Stomach smooth muscle (tissue), 2 donors: ENCODE measurements at regions not wholly inside any gene's neighbourhood (a gene's known extent, or its start where the extent isn't known, plus 50 kb on each side); places are given as distances from the start of the nearest gene placed in this dataset.

ENCODE experiments used
- H3K27ac ChIP-seq: one replicate; pipeline ENCODE4 v1.7.0; 2013; ENCODE audit warnings: mild to moderate bottlenecking, low read length, inconsistent platforms
- H3K27me3 ChIP-seq, 2 donors: one replicate each; pipeline ENCODE4 v1.7.0; 2013; ENCODE audit warnings: low read length in 2 of 2; ENCODE audit not compliant: insufficient read depth in 2 of 2, control insufficient read depth in 1 of 2
- H3K36me3 ChIP-seq, 2 donors: one replicate each; pipeline ENCODE4 v1.7.0; 2013; ENCODE audit warnings: low read length in 2 of 2; ENCODE audit not compliant: control insufficient read depth in 2 of 2, insufficient read depth in 2 of 2
- H3K4me1 ChIP-seq: one replicate; pipeline ENCODE4 v1.7.0; 2013; ENCODE audit warnings: low read length; ENCODE audit not compliant: control insufficient read depth, insufficient read depth
- H3K4me3 ChIP-seq, 2 donors: one replicate each; pipeline ENCODE4 v1.7.0; 2013; ENCODE audit warnings: low read length in 2 of 2
- H3K9ac ChIP-seq, 2 donors: one replicate each; pipeline ENCODE4 v1.7.0; 2013; ENCODE audit warnings: low read length in 2 of 2, mild to moderate bottlenecking in 1 of 2
- H3K9me3 ChIP-seq, 2 donors: one replicate each; pipeline ENCODE4 v1.7.0; 2013; ENCODE audit warnings: low read length in 2 of 2; ENCODE audit not compliant: control insufficient read depth in 2 of 2
- donor health status: healthy.
- donor health status: Pancreatic carcinoma.

DNA sequence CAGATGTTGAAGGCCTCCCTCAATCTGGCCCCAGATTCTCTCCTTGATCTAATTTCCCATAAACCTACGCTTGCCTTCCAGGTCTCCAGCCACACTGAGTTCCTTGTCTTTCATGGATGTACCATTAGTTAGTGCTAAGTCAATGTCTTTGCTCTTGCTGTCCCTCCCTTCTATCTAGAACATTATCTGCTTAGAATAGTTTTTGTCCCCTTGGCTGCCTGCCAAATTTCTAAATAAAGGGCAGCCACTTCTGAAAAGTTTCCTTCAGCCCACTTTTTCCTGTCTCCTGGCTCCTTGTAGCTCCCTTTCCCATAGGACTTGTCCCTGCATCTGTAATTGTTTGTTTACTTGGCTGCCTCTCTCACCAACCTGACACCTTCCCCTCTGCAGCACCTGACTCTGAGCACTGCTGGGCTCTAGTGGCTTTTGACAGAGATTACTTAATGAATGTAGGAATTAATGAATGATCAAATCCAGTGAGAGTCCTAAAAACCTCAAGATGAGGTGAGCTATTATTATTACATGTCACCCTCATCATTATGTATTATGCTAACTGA, 58.3 kb downstream of the CXCL12 start:
- H3K9ac ChIP-seq = no peak overlapping the region
- no peaks in the 10 kb centered on the region for H3K36me3 ChIP-seq
- no peaks in the 10 kb centered on the region for H3K27me3 ChIP-seq
- no peaks in the 10 kb centered on the region for H3K9me3 ChIP-seq
- no peak overlapping the region for H3K27ac ChIP-seq
- H3K4me3 ChIP-seq = no peak overlapping the region
- peaks cover 7% of the 10 kb centered on the region for H3K4me1 ChIP-seq

DNA sequence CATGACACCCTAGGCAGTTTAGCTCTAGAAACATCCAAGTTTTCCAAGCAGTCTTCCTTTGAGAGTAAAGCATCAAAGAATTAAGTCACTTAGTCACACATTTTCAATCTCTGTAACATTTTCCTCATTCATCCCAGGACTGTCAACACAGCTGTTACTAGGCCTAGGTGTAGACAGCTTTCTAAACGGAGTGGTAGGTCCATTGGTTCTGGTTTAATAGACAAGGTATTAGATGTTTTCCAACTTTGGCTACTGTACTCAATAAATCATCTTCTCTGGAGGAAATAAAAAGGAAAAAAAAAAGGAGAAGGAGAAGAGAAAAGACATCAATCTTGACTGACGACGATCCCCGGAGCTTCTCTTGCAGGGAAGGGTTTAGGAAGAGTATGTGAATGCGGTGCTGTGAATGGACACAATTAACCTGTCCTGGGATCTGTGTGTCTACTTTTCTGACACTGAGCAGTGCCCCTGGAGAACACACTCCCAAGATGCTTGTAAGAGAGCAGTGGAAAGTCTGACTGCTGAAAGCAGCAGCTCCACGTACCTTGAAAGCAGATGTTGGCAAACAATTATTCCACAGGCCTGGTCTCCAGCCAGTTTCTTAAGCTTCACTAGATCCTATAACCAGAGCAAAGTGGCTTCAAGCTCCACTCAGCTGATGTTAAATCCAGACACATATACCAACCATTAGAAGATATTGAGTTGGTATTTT, 59.1 kb downstream of the CXCL12 start:
- no peak overlapping the region for H3K27ac ChIP-seq
- no peak overlapping the region for H3K9ac ChIP-seq
- no peaks in the 10 kb centered on the region for H3K9me3 ChIP-seq
- H3K27me3 ChIP-seq = no peaks in the 10 kb centered on the region
- no peaks in the 10 kb centered on the region for H3K36me3 ChIP-seq
- peaks cover 7% of the 10 kb centered on the region for H3K4me1 ChIP-seq
- no peak overlapping the region for H3K4me3 ChIP-seq

DNA sequence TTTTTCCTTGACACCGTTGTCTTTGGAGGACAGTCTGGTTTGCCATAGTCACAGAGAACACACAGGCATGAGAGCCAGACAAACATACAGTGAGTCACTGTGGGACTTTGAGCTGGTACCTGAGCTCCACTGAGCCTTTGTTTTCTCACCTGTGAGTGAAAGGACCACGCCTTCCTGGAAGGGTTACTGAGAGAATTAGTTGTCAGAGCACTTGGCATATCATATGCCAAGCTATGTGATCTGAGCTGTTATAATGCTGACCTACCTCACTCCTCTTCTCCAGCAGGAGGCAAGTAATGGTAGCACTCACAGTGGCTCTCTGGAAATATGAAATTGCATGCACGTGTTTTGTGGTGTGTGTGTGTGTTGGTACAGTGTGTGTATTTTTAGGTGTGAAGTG, 59.7 kb downstream of the CXCL12 start:
- no peaks in the 10 kb centered on the region for H3K9me3 ChIP-seq
- no peaks in the 10 kb centered on the region for H3K36me3 ChIP-seq
- H3K27me3 ChIP-seq = no peaks in the 10 kb centered on the region
- H3K27ac ChIP-seq = no peak overlapping the region
- H3K4me1 ChIP-seq = peaks cover 7% of the 10 kb centered on the region
- no peak overlapping the region for H3K9ac ChIP-seq
- H3K4me3 ChIP-seq = no peak overlapping the region

DNA sequence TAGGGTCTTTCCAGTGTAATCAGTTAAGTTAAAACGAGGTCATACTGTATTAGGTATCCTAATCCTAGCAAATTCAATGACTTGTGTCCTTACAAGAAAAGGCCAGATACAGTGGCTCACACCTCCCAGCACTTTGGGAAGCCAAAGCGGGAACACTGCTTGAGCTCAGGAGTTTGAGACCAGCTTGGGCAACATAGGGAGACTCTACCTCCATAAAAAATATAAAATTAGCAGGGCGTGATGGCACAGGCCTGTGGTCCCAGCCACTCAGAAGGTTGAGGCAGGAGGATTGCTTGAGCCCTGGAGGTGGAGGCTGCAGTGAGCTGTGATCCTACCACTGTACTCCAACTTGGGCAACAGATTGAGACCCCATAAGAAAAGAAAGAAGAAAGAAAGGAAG, 61.1 kb downstream of the CXCL12 start:
- Histone ChIP-seq H3K36me3 (no peaks in the 10 kb centered on the region), H3K9ac (no peak overlapping the region), H3K4me1 (peaks cover 7% of the 10 kb centered on the region), H3K27me3 (no peaks in the 10 kb centered on the region), H3K27ac (no peak overlapping the region), H3K4me3 (no peak overlapping the region), H3K9me3 (no peaks in the 10 kb centered on the region)

DNA sequence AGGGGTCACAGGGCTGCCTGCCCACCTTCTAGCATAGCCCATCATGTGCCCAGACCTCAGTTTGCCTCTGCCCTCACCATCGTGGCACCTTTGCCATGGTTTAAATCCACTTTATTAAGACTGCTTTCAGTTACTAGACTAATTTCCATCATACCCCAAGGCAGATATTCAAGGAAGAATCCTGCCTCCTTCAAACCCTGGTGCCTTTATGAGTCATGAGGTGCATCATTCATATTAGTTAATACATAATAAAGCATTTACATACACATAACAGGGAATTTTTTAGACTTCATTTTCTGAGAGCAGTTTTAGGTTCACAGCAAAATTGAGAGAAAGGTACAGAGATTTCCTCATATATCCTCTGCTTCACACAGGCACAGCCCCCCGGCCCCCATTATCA, 62.8 kb downstream of the CXCL12 start:
- H3K36me3 ChIP-seq = no peaks in the 10 kb centered on the region
- no peaks in the 10 kb centered on the region for H3K27me3 ChIP-seq
- peaks cover 7% of the 10 kb centered on the region for H3K4me1 ChIP-seq
- H3K9me3 ChIP-seq = no peaks in the 10 kb centered on the region
- no peak overlapping the region for H3K27ac ChIP-seq
- H3K9ac ChIP-seq = no peak overlapping the region
- no peak overlapping the region for H3K4me3 ChIP-seq

DNA sequence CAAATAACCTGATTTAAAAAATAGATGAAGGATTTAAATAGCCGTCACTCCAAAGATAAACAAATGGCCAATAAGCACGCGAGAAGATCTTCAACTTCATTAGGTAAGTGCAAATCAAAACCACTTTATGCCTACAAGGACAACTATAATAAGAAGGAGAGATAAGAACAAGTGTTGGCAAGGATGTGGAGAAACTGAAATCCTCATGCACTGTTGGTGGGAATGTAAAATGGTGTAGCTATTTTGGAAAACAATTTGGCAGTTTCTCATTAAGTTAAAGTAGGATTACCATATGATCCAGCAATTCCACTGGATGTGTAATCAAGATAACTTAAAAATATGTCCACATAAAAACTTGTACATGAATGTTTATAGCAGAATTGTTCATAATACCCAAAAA, 64.1 kb downstream of the CXCL12 start:
- Histone ChIP-seq H3K36me3 (no peaks in the 10 kb centered on the region), H3K4me1 (no peaks in the 10 kb centered on the region), H3K9ac (no peak overlapping the region), H3K27me3 (no peaks in the 10 kb centered on the region), H3K4me3 (no peak overlapping the region), H3K9me3 (no peaks in the 10 kb centered on the region), H3K27ac (no peak overlapping the region)

DNA sequence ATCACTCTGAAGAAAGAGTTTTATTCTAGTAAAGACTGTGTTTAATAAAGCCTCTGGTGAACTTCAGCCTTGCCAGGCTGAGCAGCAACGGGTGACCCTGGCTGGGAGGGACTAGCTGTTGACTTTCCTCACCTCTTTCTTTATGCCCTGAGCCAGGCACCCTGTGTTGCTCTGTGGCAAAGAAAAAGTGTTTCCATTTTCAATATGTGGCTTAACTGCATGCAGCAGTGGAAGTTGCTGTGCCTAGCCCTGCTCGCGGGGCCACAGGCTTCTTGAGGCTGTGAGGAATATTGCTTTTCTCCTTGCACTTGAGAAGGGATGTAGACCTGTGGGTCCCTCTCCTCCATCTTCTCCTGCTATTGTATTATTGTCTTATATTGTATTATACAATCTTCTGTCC, 67.0 kb downstream of the CXCL12 start:
- Histone ChIP-seq H3K4me1 (no peaks in the 10 kb centered on the region), H3K9me3 (no peaks in the 10 kb centered on the region), H3K9ac (no peak overlapping the region), H3K27ac (no peak overlapping the region), H3K36me3 (no peaks in the 10 kb centered on the region), H3K4me3 (no peak overlapping the region), H3K27me3 (no peaks in the 10 kb centered on the region)

DNA sequence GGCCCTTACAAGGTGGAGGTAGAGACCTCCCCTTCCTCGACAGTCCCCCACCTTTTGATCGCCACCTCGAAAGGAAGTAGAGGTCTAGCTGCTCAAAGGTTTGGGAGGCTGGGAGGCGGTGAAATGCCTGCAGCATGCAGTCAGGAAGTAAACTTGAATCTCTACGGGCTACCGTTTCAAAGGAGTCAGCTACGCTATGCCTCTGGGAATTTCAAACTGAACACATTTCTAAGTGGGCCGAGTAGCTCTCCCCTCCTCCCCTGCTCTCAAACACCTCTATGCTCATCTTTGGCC, 68.0 kb downstream of the CXCL12 start:
- no peaks in the 10 kb centered on the region for H3K9me3 ChIP-seq
- no peak overlapping the region for H3K9ac ChIP-seq
- no peaks in the 10 kb centered on the region for H3K4me1 ChIP-seq
- no peaks in the 10 kb centered on the region for H3K36me3 ChIP-seq
- H3K4me3 ChIP-seq = no peak overlapping the region
- no peaks in the 10 kb centered on the region for H3K27me3 ChIP-seq
- H3K27ac ChIP-seq = no peak overlapping the region

DNA sequence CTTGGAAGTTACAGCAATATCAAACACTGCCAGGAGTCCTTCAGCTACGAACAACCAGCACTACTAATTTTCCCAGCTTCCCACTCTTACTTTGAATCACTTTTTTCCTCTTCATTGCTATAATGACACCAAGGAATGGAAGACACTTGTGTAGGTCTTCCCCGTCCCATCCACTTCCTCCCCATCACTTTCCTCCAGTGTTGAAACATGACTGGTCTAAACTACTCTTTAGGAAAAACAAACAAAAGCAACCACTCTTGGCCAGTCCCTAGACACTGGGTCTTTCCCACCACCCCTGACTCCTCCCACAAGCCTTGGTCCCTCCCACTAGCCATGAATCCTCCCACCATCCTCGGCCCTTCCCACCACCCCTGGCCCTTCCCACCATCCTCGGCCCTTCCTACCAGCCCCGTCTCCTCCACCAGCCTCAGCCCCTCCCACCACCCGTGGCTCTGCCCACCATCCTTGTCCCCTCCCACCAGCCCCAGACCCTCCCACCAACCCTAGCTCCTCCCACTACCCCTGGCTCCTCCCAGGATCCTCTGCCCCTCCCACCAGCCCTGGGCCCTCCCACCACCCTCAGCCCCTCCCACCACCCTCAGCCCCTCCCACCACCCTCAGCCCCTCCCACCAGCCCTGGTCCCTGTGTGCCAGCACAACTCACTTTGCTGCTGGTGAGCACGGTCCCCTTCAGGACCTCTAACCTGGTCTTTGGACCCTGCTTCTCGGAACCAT, 68.5 kb downstream of the CXCL12 start:
- H3K27ac ChIP-seq = no peak overlapping the region
- H3K4me1 ChIP-seq = peaks cover 2% of the 10 kb centered on the region
- H3K9me3 ChIP-seq = no peaks in the 10 kb centered on the region
- no peaks in the 10 kb centered on the region for H3K36me3 ChIP-seq
- no peak overlapping the region for H3K9ac ChIP-seq
- H3K27me3 ChIP-seq = no peaks in the 10 kb centered on the region
- no peak overlapping the region for H3K4me3 ChIP-seq

DNA sequence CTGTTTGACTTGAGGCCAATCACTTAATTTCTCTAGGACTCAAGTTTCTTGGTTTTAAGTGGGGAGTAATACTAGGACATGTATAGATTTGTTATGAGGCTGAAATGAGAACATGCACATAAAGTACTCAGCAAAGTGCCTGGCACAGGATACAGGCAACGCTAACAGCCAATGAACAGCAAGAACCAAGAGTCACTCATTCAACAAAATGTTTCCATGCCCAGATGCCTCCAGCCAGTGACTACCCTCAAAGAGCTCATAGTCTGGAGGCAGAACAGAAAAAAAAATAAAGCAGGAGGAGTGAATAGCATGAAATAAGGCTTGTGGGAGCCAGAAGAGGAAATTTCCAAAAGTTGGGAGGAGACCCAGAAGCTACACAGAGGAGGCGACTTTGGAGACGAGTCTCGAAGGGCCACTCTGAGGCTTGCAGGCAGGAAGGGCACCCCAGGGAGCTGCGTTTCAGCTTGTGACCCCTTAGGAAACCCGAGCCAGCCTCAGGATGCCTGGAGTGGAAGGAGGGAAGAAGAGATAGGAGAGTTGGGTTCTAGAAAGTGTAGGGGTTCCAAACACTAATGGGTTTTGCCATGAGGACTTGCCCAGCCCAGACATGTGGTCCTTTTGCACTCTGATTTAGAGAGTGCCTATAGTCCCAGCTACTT, 70.0 kb downstream of the CXCL12 start:
- Histone ChIP-seq H3K9me3 (no peaks in the 10 kb centered on the region), H3K27ac (no peak overlapping the region), H3K4me3 (no peak overlapping the region), H3K36me3 (no peaks in the 10 kb centered on the region), H3K4me1 (peaks cover 12% of the 10 kb centered on the region), H3K27me3 (no peaks in the 10 kb centered on the region), H3K9ac (no peak overlapping the region)

DNA sequence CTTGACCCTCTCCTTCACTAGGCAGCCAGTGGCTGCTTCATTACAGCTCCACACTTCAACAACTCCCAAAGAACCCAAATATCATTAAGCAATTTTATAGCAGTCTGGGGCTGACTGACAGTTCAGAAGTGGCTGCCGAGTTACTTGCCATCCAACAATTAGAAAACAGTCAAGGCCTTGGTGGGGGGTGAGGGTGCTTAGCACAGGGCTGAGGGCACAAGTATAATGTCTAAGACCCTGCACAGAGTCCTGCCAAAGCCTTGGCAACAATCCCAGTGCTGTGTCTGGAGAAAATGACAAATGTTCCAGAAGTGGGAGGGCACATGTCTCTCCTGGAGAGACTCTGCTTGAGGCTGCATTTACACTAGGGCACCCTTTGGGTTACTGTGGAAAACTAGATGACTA, 71.1 kb downstream of the CXCL12 start:
- Histone ChIP-seq H3K4me3 (no peak overlapping the region), H3K36me3 (no peaks in the 10 kb centered on the region), H3K4me1 (peaks cover 14% of the 10 kb centered on the region), H3K27me3 (no peaks in the 10 kb centered on the region), H3K27ac (no peak overlapping the region), H3K9me3 (no peaks in the 10 kb centered on the region), H3K9ac (no peak overlapping the region)
